ENCODE measurements at regions not wholly inside any gene's neighbourhood (a gene's known extent, or its start where the extent isn't known, plus 50 kb on each side); places are given as distances from the start of the nearest gene placed in this dataset.

DNA sequence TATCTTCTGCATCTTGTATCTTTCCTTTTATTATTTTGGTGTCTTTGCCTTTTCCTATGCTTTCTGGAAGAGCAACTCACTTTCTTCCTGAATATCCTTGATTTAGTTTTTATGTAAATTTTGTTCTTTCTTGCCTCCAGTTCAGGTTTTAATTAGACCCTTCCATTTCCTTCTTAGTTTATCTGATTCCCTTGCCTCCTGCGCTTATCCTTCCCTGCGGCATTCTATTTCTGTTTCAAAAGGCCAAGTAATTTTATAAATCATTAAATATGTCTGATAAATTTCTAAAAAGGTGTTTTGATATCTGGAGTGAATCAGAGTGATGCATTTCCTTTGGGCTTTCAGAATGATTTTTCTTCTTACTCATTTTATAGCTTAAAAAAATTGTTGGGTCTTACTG lies 167.7 kb upstream of the WDR11 start:
- no peaks in the 10 kb centered on the region for H3K9me3 ChIP-seq (ENCODE audit: low read depth, low read length)
- H2AFZ ChIP-seq (ENCODE audit: low read length): no peak overlapping the region
- TF ChIP-seq, protein P1, sequence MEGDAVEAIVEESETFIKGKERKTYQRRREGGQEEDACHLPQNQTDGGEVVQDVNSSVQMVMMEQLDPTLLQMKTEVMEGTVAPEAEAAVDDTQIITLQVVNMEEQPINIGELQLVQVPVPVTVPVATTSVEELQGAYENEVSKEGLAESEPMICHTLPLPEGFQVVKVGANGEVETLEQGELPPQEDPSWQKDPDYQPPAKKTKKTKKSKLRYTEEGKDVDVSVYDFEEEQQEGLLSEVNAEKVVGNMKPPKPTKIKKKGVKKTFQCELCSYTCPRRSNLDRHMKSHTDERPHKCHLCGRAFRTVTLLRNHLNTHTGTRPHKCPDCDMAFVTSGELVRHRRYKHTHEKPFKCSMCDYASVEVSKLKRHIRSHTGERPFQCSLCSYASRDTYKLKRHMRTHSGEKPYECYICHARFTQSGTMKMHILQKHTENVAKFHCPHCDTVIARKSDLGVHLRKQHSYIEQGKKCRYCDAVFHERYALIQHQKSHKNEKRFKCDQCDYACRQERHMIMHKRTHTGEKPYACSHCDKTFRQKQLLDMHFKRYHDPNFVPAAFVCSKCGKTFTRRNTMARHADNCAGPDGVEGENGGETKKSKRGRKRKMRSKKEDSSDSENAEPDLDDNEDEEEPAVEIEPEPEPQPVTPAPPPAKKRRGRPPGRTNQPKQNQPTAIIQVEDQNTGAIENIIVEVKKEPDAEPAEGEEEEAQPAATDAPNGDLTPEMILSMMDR (IDR thresholded peaks at IDR 0.05; ENCODE audit: extremely low read depth, low read depth, low read length): no peak
- no peaks in the 10 kb centered on the region for H3K4me1 ChIP-seq (ENCODE audit: insufficient read depth, low read length)
- no peaks in the 10 kb centered on the region for H3K36me3 ChIP-seq (ENCODE audit: insufficient read depth, low read length)
- H3K4me3 ChIP-seq (ENCODE audit: insufficient read depth, low read length): no peak overlapping the region
- no peaks in the 10 kb centered on the region for H3K27me3 ChIP-seq (ENCODE audit: insufficient read depth, low read length)
- no peak overlapping the region for H3K4me2 ChIP-seq (ENCODE audit: insufficient read depth, low read length)
- H3K27ac ChIP-seq (ENCODE audit: low read depth, low read length): no peak overlapping the region
- H3K79me2 ChIP-seq (ENCODE audit: insufficient read depth, low read length): no peaks in the 10 kb centered on the region
- DNase-seq (ENCODE audit: insufficient read length, low spot score, missing footprints): no peak
- H4K20me1 ChIP-seq (ENCODE audit: insufficient read depth, low read length): no peaks in the 10 kb centered on the region

DNA sequence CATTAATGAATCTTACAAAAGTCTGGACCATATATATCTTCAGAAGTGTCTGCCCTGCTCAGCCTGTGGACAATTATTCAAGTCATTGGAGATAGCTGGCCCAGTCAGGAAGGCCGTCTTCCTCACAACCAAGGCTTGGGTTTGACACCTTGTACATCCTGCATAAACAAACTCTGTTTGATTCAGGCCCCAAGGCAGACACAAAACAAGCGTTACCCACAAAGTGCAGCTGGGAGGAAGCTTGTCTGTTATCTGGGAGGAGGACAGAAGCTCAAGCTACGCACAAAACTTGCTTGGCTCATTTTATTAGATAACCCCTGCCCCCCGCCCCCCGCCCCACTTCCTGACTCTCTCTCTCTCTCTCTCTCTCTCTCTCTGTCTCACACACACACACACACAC lies 166.9 kb upstream of the WDR11 start:
- Histone ChIP-seq H3K9me3 (ENCODE audit: low read depth, low read length) (no peaks in the 10 kb centered on the region), H3K36me3 (ENCODE audit: insufficient read depth, low read length) (no peaks in the 10 kb centered on the region), H3K27ac (ENCODE audit: low read depth, low read length) (no peak overlapping the region), H2AFZ (ENCODE audit: low read length) (no peak overlapping the region), H4K20me1 (ENCODE audit: insufficient read depth, low read length) (no peaks in the 10 kb centered on the region), H3K79me2 (ENCODE audit: insufficient read depth, low read length) (no peaks in the 10 kb centered on the region), H3K4me3 (ENCODE audit: insufficient read depth, low read length) (no peak overlapping the region), H3K27me3 (ENCODE audit: insufficient read depth, low read length) (no peaks in the 10 kb centered on the region), H3K4me2 (ENCODE audit: insufficient read depth, low read length) (no peak overlapping the region), H3K4me1 (ENCODE audit: insufficient read depth, low read length) (no peaks in the 10 kb centered on the region)
- TF ChIP-seq, protein P1 (IDR thresholded peaks at IDR 0.05; ENCODE audit: extremely low read depth, low read depth, low read length): no peak
- no peak for DNase-seq (ENCODE audit: insufficient read length, low spot score, missing footprints)

DNA sequence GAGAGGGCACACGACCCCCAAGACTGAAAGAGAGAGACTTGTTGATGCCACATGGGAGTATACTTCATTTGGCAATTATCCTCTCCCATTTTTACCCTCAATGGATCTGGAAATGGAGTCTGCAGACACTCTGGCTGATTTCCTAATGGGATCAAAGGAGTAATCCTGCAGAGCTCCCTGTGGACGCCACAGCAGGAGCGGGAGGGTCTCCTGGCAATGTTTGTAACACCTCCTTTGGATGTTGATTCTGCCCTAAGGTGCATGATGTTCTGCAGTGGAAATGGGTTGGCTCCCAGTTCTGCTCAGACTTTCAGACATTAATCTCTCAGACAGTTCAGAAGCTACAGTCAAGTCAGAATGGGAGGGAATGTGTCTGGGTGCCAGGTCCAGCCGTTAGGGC lies 166.0 kb upstream of the WDR11 start:
- no peaks in the 10 kb centered on the region for H3K27me3 ChIP-seq (ENCODE audit: insufficient read depth, low read length)
- DNase-seq (ENCODE audit: insufficient read length, low spot score, missing footprints): no peak
- TF ChIP-seq, protein P1 (IDR thresholded peaks at IDR 0.05; ENCODE audit: extremely low read depth, low read depth, low read length): no peak
- no peak overlapping the region for H3K27ac ChIP-seq (ENCODE audit: low read depth, low read length)
- H3K4me3 ChIP-seq (ENCODE audit: insufficient read depth, low read length): no peak overlapping the region
- H2AFZ ChIP-seq (ENCODE audit: low read length): no peak overlapping the region
- H4K20me1 ChIP-seq (ENCODE audit: insufficient read depth, low read length): no peaks in the 10 kb centered on the region
- H3K79me2 ChIP-seq (ENCODE audit: insufficient read depth, low read length): no peaks in the 10 kb centered on the region
- H3K9me3 ChIP-seq (ENCODE audit: low read depth, low read length): no peaks in the 10 kb centered on the region
- H3K4me2 ChIP-seq (ENCODE audit: insufficient read depth, low read length): no peak overlapping the region
- no peaks in the 10 kb centered on the region for H3K36me3 ChIP-seq (ENCODE audit: insufficient read depth, low read length)
- no peaks in the 10 kb centered on the region for H3K4me1 ChIP-seq (ENCODE audit: insufficient read depth, low read length)

DNA sequence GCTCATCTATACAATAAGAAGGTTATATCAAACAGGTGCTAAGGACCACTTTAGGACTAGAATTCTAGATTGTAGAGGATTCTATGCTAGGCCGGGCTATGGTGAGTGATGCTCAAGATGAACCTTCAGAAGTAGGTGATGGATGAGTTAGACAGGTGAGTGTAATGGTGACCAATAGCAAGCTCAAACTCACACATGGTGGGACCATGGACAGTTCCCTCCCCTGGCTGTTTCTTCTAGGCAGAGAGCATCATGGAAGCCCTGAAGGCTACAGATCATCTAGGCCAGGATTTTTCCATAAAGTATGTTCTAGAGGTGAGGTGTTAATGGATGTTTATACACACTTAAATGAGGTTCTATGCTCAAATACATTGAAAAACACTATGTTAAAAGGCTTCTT lies 162.2 kb upstream of the WDR11 start:
- TF ChIP-seq, protein P1 (IDR thresholded peaks at IDR 0.05; ENCODE audit: extremely low read depth, low read depth, low read length): no peak
- no peaks in the 10 kb centered on the region for H3K36me3 ChIP-seq (ENCODE audit: insufficient read depth, low read length)
- no peaks in the 10 kb centered on the region for H3K4me1 ChIP-seq (ENCODE audit: insufficient read depth, low read length)
- H3K4me3 ChIP-seq (ENCODE audit: insufficient read depth, low read length): no peak overlapping the region
- no peaks in the 10 kb centered on the region for H3K9me3 ChIP-seq (ENCODE audit: low read depth, low read length)
- H3K79me2 ChIP-seq (ENCODE audit: insufficient read depth, low read length): no peaks in the 10 kb centered on the region
- H3K4me2 ChIP-seq (ENCODE audit: insufficient read depth, low read length): no peak overlapping the region
- DNase-seq (ENCODE audit: insufficient read length, low spot score, missing footprints): no peak
- no peak overlapping the region for H2AFZ ChIP-seq (ENCODE audit: low read length)
- no peaks in the 10 kb centered on the region for H3K27me3 ChIP-seq (ENCODE audit: insufficient read depth, low read length)
- H4K20me1 ChIP-seq (ENCODE audit: insufficient read depth, low read length): no peaks in the 10 kb centered on the region
- H3K27ac ChIP-seq (ENCODE audit: low read depth, low read length): no peak overlapping the region

All from osteoblast (primary cell).